Testis (tissue), 2 donors: ENCODE measurements at regions not wholly inside any gene's neighbourhood (a gene's known extent, or its start where the extent isn't known, plus 50 kb on each side); places are given as distances from the start of the nearest gene placed in this dataset.

Experiments
- DNase-seq: peaks from one replicate; pipeline ENCODE4 v3.0.0-alpha.2; 2019
- H3K27ac ChIP-seq, 2 donors: fragments of 200-600 bp; sonication (generic); one replicate each; pipeline ENCODE4 v1.5.1; 2019
- H3K27me3 ChIP-seq: fragments of 200-600 bp; sonication (generic); one replicate; pipeline ENCODE4 v1.5.1; 2019
- H3K36me3 ChIP-seq: fragments of 200-600 bp; sonication (generic); one replicate; pipeline ENCODE4 v1.5.1; 2017; ENCODE audit warnings: low read depth; ENCODE audit errors: missing control alignments
- H3K4me1 ChIP-seq: fragments of 200-600 bp; sonication (generic); one replicate; pipeline ENCODE4 v1.5.1; 2019
- H3K4me3 ChIP-seq, 2 donors: fragments of 200-600 bp; sonication (generic); one replicate each; pipeline ENCODE4 v1.5.1; 2017 to 2019
- H3K9me3 ChIP-seq: fragments of 200-600 bp; sonication (generic); one replicate; pipeline ENCODE4 v1.5.1; 2017
- POLR2A ChIP-seq: fragments of 450-650 bp; IDR thresholded peaks from one replicate; pipeline ENCODE4 v1.6.1; 2017; ENCODE audit warnings: antibody characterized with exemption, mild to moderate bottlenecking, moderate library complexity
- WGBS, 2 donors: methylation state at CpG; one replicate each; pipeline ENCODE4 v1.1.5; 2018; 5-methylcytosine and 5-hydroxymethylcytosine counted together
- intact Hi-C: fragments of 100-400 bp; cut with DNase I; formaldehyde crosslinking; loops from one replicate; pipeline ENCODE4 v1.15.1; 2023; ENCODE audit warnings: low total_unique reads
- TF ChIP-seq, protein P1 (sequence below), 3 experiments: fragments of 450-650 bp in 2 of 3; fragments of 200-600 bp in 1 of 3; sonication (generic) in 1 of 3; IDR thresholded peaks; one replicate each; pipeline ENCODE4 v1.5.1; 2016 to 2019; ENCODE audit warnings: antibody characterized with exemption in 3 of 3, mild to moderate bottlenecking in 2 of 3, moderate library complexity in 1 of 3

DNA sequence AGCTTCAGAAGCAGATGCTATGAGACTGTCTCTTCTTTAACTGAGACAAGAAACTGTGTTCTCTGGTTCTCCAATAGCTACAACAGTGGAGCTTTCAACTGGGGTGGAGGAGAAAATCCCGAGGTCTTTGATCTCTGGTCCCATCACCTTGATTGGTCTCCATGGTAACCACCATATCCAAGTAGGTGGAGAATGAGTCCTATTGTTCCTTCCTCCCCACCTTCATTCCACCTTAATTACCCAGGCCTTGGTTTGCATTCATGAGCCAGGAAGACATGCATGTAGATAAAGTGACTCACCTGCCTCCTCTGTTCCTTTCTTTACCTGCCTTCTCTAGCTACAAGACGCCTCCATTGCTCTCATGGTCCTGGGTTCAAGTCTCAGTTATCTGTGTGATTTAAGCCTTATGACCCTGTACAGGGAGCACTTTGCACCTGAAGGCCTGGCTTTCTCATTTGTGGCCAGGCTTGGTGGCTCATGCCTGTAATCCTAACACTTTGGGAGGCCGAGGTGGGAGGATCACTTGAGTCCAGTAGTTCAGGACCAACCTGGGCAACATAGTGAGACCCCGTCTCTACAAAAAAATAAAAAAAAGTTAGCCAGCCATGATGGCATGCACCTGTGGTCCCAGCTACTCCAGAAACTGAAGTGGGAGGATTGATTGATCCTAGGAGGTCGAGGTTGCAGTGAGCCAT lies 157.7 kb upstream of the TBX3 start:
- no peak overlapping the region for H3K4me3 ChIP-seq
- H3K27me3 ChIP-seq = no peaks in the 10 kb centered on the region
- DNase-seq = no peak
- 77 to 85% methylated on average over 5 of the region's 5 CpGs for WGBS, 2 donors
- H3K36me3 ChIP-seq = no peaks in the 10 kb centered on the region
- H3K27ac ChIP-seq = no peak overlapping the region
- intact Hi-C loops = no loop called here
- no peaks in the 10 kb centered on the region for H3K9me3 ChIP-seq
- H3K4me1 ChIP-seq = peaks cover 2% of the 10 kb centered on the region
- TF ChIP-seq POLR2A = no peak
- TF ChIP-seq, protein P1, sequence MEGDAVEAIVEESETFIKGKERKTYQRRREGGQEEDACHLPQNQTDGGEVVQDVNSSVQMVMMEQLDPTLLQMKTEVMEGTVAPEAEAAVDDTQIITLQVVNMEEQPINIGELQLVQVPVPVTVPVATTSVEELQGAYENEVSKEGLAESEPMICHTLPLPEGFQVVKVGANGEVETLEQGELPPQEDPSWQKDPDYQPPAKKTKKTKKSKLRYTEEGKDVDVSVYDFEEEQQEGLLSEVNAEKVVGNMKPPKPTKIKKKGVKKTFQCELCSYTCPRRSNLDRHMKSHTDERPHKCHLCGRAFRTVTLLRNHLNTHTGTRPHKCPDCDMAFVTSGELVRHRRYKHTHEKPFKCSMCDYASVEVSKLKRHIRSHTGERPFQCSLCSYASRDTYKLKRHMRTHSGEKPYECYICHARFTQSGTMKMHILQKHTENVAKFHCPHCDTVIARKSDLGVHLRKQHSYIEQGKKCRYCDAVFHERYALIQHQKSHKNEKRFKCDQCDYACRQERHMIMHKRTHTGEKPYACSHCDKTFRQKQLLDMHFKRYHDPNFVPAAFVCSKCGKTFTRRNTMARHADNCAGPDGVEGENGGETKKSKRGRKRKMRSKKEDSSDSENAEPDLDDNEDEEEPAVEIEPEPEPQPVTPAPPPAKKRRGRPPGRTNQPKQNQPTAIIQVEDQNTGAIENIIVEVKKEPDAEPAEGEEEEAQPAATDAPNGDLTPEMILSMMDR (IDR thresholded peaks at IDR 0.05) = no peak

- Histone ChIP-seq H3K36me3 (no peaks in the 10 kb centered on the region), H3K27me3 (no peaks in the 10 kb centered on the region), H3K4me1 (no peaks in the 10 kb centered on the region), H3K27ac (no peak overlapping the region), H3K4me3 (no peak overlapping the region), H3K9me3 (no peaks in the 10 kb centered on the region)
- no peak for DNase-seq
- 92 to 94% methylated on average over 9 of the region's 9 CpGs for WGBS, 2 donors
- intact Hi-C loops = no loop called here
- TF ChIP-seq, protein P1 (IDR thresholded peaks at IDR 0.05) = no peak
- TF ChIP-seq POLR2A = no peak
Measured at GRCh38 chr12:114838480-114838879, 154.5 kb upstream of the TBX3 start.

DNA sequence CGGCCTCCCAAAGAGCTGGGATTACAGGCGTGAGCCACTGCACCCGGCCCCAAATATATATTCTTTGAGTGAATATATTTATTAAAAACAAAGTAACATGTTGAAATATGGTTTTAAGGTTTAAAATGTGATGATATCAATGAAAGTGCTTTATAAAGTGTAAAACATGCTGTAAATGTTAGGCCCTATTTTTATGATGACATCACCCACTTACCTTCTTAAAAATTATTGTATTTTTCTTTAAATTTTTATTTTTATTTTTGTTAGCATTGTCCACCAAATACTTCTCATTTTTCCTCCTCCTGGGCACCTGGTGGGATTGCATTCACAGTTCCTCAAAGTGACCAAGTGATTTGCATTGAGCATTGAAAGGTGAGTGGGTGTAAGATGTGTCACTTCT lies 152.6 kb upstream of the TBX3 start:
- Histone ChIP-seq H3K36me3 (no peaks in the 10 kb centered on the region), H3K4me1 (no peaks in the 10 kb centered on the region), H3K9me3 (no peaks in the 10 kb centered on the region), H3K27ac (no peak overlapping the region), H3K4me3 (no peak overlapping the region), H3K27me3 (no peaks in the 10 kb centered on the region)
- no peak for DNase-seq
- 90 to 98% methylated on average over 3 of the region's 3 CpGs for WGBS, 2 donors
- TF ChIP-seq, protein P1 (IDR thresholded peaks at IDR 0.05) = no peak
- TF ChIP-seq POLR2A = no peak
- intact Hi-C loops = no loop called here

GRCh38 chr12:114835031-114835430 lies 151.1 kb upstream of the TBX3 start:
- WGBS, 2 donors = 83 to 100% methylated on average over 2 of the region's 2 CpGs
- Histone ChIP-seq H3K36me3 (no peaks in the 10 kb centered on the region), H3K4me3 (no peak overlapping the region), H3K9me3 (no peaks in the 10 kb centered on the region), H3K4me1 (no peaks in the 10 kb centered on the region), H3K27me3 (no peaks in the 10 kb centered on the region), H3K27ac (no peak overlapping the region)
- no peak for DNase-seq
- intact Hi-C loops = no loop called here
- TF ChIP-seq, protein P1 (IDR thresholded peaks at IDR 0.05) = no peak
- TF ChIP-seq POLR2A = no peak

DNA sequence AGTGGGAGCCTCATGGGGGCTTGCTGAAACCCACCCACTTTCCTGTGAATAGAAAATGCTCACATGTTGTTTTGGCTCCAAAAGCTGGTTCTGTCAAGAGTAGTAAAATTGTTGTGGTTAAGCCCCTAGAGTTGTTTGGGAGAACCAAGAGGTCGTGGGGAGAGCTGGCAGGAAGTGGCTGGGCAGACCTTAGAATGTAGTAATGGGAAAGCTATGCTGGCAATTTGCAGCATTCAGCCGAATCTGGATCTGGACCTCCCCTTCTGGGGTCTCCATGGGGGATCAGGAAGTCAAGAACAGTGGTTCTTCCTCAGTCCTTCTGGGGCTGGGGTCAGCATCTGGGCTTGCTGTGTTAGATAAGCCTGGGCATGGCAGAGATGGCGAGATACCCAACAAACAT lies 150.6 kb upstream of the TBX3 start:
- Histone ChIP-seq H3K27me3 (no peaks in the 10 kb centered on the region), H3K36me3 (no peaks in the 10 kb centered on the region), H3K4me1 (no peaks in the 10 kb centered on the region), H3K27ac (no peak overlapping the region), H3K4me3 (no peak overlapping the region), H3K9me3 (no peaks in the 10 kb centered on the region)
- WGBS, 2 donors = 66 to 75% methylated on average over 3 of the region's 3 CpGs
- intact Hi-C loops = no loop called here
- no peak for TF ChIP-seq POLR2A
- TF ChIP-seq, protein P1 (IDR thresholded peaks at IDR 0.05) = no peak
- DNase-seq = no peak
